ENCODE measurements at regions not wholly inside any gene's neighbourhood (a gene's known extent, or its start where the extent isn't known, plus 50 kb on each side); places are given as distances from the start of the nearest gene placed in this dataset.

DNA sequence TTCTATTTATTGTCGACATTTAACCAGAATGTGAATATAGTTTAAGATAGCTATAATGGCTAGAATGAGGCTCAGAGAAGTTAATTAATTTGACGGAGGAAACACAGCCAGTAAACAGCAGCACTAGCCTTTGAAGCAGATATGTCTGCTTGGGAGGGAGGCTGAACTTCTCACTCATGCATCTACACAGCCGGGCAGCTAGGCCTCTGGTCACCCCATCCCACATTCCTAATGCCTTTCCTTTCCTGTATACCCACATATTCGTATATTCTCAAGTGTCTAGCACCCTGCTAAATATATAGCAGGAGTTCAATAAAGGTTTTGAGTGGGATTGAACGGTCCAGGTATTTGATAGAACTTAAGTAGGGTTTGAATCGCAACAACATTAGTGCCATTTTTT, 230.4 kb upstream of the PDE10A start:
- WGBS (ENCODE audit: insufficient coverage), result 83% methylated on average over 2 of the region's 6 CpGs
- no peak overlapping the region for H3K27ac Mint-ChIP-seq
- ChIA-PET CTCF (interaction anchor here (0.7 kb wide), 1 partner anchor 9 kb away, joined by 3 read pairs; no protein-coding TSS in a partner anchor), POLR2A (no interaction called here)
- peaks cover 0 to 2% (median 0%) of the 10 kb centered on the region in 4 experiments for H3K27me3 ChIP-seq (replicated peaks in 1 of 4; ENCODE audit: control extremely low read depth in 1 of 4, control insufficient read depth in 3 of 4, insufficient read depth in 4 of 4, low read length in 3 of 4)
- H3K9me3 Mint-ChIP-seq (ENCODE audit: insufficient read depth), result no peaks in the 10 kb centered on the region
- no peaks in the 10 kb centered on the region for H3K4me1 Mint-ChIP-seq
- DNase-seq (no peak), ATAC-seq (ENCODE audit: low read depth) (no peak)
- H3K4me2 ChIP-seq (replicated peaks; ENCODE audit: low read depth, low read length, poor library complexity, severe bottlenecking), result no peak overlapping the region
- H2AFZ ChIP-seq (ENCODE audit: insufficient read depth, low read depth, low read length, poor library complexity, severe bottlenecking), result no peak overlapping the region
- H3K9me3 ChIP-seq (ENCODE audit: control extremely low read depth in 1 of 3, control insufficient read depth in 2 of 3, insufficient read depth in 1 of 3, low read length in 2 of 3), result no peaks in the 10 kb centered on the region
- H3K36me3 ChIP-seq (replicated peaks in 1 of 2; ENCODE audit: control extremely low read depth in 1 of 2, control insufficient read depth in 1 of 2, extremely low read depth in 1 of 2, insufficient read depth in 2 of 2, low read length in 1 of 2), result no peaks in the 10 kb centered on the region
- TF ChIP-seq, protein P1, sequence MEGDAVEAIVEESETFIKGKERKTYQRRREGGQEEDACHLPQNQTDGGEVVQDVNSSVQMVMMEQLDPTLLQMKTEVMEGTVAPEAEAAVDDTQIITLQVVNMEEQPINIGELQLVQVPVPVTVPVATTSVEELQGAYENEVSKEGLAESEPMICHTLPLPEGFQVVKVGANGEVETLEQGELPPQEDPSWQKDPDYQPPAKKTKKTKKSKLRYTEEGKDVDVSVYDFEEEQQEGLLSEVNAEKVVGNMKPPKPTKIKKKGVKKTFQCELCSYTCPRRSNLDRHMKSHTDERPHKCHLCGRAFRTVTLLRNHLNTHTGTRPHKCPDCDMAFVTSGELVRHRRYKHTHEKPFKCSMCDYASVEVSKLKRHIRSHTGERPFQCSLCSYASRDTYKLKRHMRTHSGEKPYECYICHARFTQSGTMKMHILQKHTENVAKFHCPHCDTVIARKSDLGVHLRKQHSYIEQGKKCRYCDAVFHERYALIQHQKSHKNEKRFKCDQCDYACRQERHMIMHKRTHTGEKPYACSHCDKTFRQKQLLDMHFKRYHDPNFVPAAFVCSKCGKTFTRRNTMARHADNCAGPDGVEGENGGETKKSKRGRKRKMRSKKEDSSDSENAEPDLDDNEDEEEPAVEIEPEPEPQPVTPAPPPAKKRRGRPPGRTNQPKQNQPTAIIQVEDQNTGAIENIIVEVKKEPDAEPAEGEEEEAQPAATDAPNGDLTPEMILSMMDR (IDR thresholded peaks at IDR 0.05), result no peak
- no peak for TF ChIP-seq EZH2 (IDR thresholded peaks at IDR 0.05; ENCODE audit: borderline replicate concordance, insufficient read depth, low read depth, low read length, poor library complexity, severe bottlenecking)
- no peak overlapping the region for H3K9ac ChIP-seq (ENCODE audit: low read length)
- H3K4me3 ChIP-seq (ENCODE audit: control extremely low read depth in 1 of 5, extremely low read depth in 1 of 5, insufficient read depth in 1 of 5, low read depth in 2 of 5, low read length in 4 of 5), result no peak overlapping the region
- H3K27me3 Mint-ChIP-seq, result peaks cover 19% of the 10 kb centered on the region
- intact Hi-C loops (cut with micrococcal nuclease), result no loop called here
- H3K4me3 Mint-ChIP-seq, result no peak overlapping the region
- no peaks in the 10 kb centered on the region for H4K20me1 ChIP-seq (ENCODE audit: control insufficient read depth, insufficient read depth, low read length, poor library complexity, severe bottlenecking)
- H3K79me2 ChIP-seq (ENCODE audit: control insufficient read depth, insufficient read depth, low read length), result no peaks in the 10 kb centered on the region
- H3K27ac ChIP-seq (ENCODE audit: low read length in 2 of 2), result no peak overlapping the region
- no peaks in the 10 kb centered on the region for H3K4me1 ChIP-seq (ENCODE audit: control insufficient read depth in 2 of 2, insufficient read depth in 2 of 2, low read length in 2 of 2)

DNA sequence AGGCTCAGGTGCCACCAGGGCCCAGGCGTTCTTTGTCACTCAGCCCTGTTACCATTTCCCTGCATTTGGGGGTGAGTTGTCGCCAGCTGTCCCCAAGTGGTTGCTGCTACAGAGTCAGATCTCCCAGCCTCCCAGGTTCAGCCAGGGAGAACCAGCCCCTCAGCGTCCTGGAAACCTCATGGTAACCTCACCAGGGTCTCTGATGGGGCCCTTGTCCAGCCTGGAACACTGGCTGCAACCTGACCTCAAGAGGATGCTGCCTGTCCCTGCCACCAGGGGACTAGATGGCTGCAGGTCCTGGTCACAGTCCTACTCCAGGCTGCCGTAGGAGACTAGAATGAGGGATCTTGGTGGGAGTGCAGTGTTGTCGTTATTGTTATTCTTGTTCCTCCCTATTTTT, 228.3 kb upstream of the PDE10A start:
- Histone ChIP-seq H3K4me3 (ENCODE audit: control extremely low read depth in 1 of 5, extremely low read depth in 1 of 5, insufficient read depth in 1 of 5, low read depth in 2 of 5, low read length in 4 of 5) (no peak overlapping the region), H3K79me2 (ENCODE audit: control insufficient read depth, insufficient read depth, low read length) (no peaks in the 10 kb centered on the region), H3K27me3 (replicated peaks in 1 of 4; ENCODE audit: control extremely low read depth in 1 of 4, control insufficient read depth in 3 of 4, insufficient read depth in 4 of 4, low read length in 3 of 4) (peaks cover 0 to 2% (median 0%) of the 10 kb centered on the region in 4 experiments), H3K9ac (ENCODE audit: low read length) (no peak overlapping the region), H3K4me1 (ENCODE audit: control insufficient read depth in 2 of 2, insufficient read depth in 2 of 2, low read length in 2 of 2) (no peaks in the 10 kb centered on the region), H3K36me3 (replicated peaks in 1 of 2; ENCODE audit: control extremely low read depth in 1 of 2, control insufficient read depth in 1 of 2, extremely low read depth in 1 of 2, insufficient read depth in 2 of 2, low read length in 1 of 2) (no peaks in the 10 kb centered on the region), H4K20me1 (ENCODE audit: control insufficient read depth, insufficient read depth, low read length, poor library complexity, severe bottlenecking) (no peaks in the 10 kb centered on the region), H2AFZ (ENCODE audit: insufficient read depth, low read depth, low read length, poor library complexity, severe bottlenecking) (no peak overlapping the region), H3K27ac (ENCODE audit: low read length in 2 of 2) (no peak overlapping the region), H3K4me2 (replicated peaks; ENCODE audit: low read depth, low read length, poor library complexity, severe bottlenecking) (no peak overlapping the region), H3K9me3 (ENCODE audit: control extremely low read depth in 1 of 3, control insufficient read depth in 2 of 3, insufficient read depth in 1 of 3, low read length in 2 of 3) (peaks cover 0 to 3% (median 0%) of the 10 kb centered on the region in 3 donors)
- intact Hi-C loops (cut with micrococcal nuclease), result no loop called here
- DNase-seq (no peak), ATAC-seq (ENCODE audit: low read depth) (no peak)
- ChIA-PET CTCF (interaction anchor here (1.2 kb wide), 1 partner anchor 206 kb away, joined by 3 read pairs; no protein-coding TSS in a partner anchor), POLR2A (no interaction called here)
- peaks cover 19% of the 10 kb centered on the region for H3K27me3 Mint-ChIP-seq
- H3K4me1 Mint-ChIP-seq, result no peaks in the 10 kb centered on the region
- H3K4me3 Mint-ChIP-seq, result no peak overlapping the region
- WGBS (ENCODE audit: insufficient coverage), result 88% methylated on average over 4 of the region's 5 CpGs
- peaks cover 12% of the 10 kb centered on the region for H3K9me3 Mint-ChIP-seq (ENCODE audit: insufficient read depth)
- TF ChIP-seq, protein P1 (IDR thresholded peaks at IDR 0.05), result no peak
- no peak for TF ChIP-seq EZH2 (IDR thresholded peaks at IDR 0.05; ENCODE audit: borderline replicate concordance, insufficient read depth, low read depth, low read length, poor library complexity, severe bottlenecking)
- no peak overlapping the region for H3K27ac Mint-ChIP-seq

Data from B cell (primary cell).